C4-2B (cell line): ENCODE measurements at regions not wholly inside any gene's neighbourhood (a gene's known extent, or its start where the extent isn't known, plus 50 kb on each side); places are given as distances from the start of the nearest gene placed in this dataset.

Source experiments
- CTCF ChIP-seq: fragments of 450-650 bp; conservative IDR thresholded peaks from 2 replicates; pipeline ENCODE4 v1.5.1; 2017; ENCODE audit warnings: mild to moderate bottlenecking
- ZFX ChIP-seq: fragments of 450-650 bp; IDR thresholded peaks from 2 replicates; pipeline ENCODE4 v1.6.1; 2017

GRCh38 chrX:46140272-46140671 lies 404.9 kb downstream of the ZNF674 start:
- TF ChIP-seq CTCF (no peak), ZFX (no peak)
